Left lobe of liver (tissue), 2 donors: ENCODE measurements at regions not wholly inside any gene's neighbourhood (a gene's known extent, or its start where the extent isn't known, plus 50 kb on each side); places are given as distances from the start of the nearest gene placed in this dataset.
"Not testable (repeated sequence)": the region's sequence is repeated elsewhere in the genome, so short reads cannot be mapped to it uniquely, and the experiment has no call there.

Experiments
- ATAC-seq: fragments of 200-7000 bp; cut with Tn5 transposase; one replicate; pipeline ENCODE4 v1.9.1; 2020; ENCODE audit warnings: mild to moderate bottlenecking, moderate library complexity
- DNase-seq: peaks from one replicate; pipeline ENCODE4 v3.0.0-alpha.2; 2020; ENCODE audit warnings: low spot score
- donor health status: DM: no; HTN: no; CAD: no; lungs with moderate emphysema.
- donor health status: DM: no; HTN: yes; CAD: no.

GRCh38 chr13:105907319-105908019 lies 628.0 kb downstream of the EFNB2 start:
- ATAC-seq (no peak), DNase-seq (no peak)

GRCh38 chr13:105906746-105907145 lies 628.7 kb downstream of the EFNB2 start:
- no peak for ATAC-seq
- no peak for DNase-seq

- ATAC-seq (no peak), DNase-seq (no peak)
Measured at GRCh38 chr13:105904034-105904742, 631.3 kb downstream of the EFNB2 start.

GRCh38 chr13:105902396-105902795 lies 633.1 kb downstream of the EFNB2 start:
- ATAC-seq = no peak
- no peak for DNase-seq

DNA sequence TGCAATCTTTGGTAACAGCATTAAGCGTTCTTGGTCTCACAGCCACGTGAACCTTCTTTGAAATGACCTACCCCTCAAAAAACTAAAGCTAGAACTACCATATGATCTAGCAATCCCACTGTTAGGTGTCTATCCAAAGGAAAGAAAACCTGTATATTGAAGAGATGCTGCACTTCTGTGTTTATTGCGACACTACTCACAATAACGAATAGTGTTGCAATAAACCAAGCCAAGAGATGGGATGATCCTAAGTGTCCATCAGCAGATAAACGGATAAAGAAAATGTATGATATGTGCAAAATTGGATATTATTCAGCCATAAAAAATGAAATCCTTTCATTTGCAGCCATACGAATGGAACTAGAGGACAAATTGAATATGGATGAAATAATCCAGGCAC lies 637.9 kb downstream of the EFNB2 start:
- no peak for DNase-seq

DNA sequence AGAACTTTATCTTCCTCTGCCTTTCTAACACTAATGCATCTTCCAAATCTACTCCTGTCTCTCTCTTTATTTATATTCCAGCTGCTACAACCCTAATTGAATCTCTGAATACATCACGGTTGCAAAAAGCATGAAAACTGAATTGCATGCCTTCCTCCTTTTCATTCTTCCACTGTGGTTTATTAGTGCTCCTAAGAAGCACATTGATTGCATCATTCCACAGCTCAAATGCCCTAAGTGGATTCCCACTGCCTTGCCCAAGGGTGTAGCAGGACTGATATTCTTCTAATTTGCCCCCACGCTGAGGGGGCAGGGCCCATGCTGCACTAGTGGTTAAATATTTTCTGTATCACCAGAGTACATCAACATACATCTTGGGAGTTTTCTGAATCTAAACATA lies 640.8 kb downstream of the EFNB2 start:
- ATAC-seq = no peak

More for the DNA sequence above, 637.9 kb downstream of the EFNB2 start:
- ATAC-seq = no peak

GRCh38 chr13:105890509-105890908 lies 645.0 kb downstream of the EFNB2 start:
- DNase-seq (no peak), ATAC-seq (no peak)

More for the DNA sequence above, 640.8 kb downstream of the EFNB2 start:
- no peak for DNase-seq

DNA sequence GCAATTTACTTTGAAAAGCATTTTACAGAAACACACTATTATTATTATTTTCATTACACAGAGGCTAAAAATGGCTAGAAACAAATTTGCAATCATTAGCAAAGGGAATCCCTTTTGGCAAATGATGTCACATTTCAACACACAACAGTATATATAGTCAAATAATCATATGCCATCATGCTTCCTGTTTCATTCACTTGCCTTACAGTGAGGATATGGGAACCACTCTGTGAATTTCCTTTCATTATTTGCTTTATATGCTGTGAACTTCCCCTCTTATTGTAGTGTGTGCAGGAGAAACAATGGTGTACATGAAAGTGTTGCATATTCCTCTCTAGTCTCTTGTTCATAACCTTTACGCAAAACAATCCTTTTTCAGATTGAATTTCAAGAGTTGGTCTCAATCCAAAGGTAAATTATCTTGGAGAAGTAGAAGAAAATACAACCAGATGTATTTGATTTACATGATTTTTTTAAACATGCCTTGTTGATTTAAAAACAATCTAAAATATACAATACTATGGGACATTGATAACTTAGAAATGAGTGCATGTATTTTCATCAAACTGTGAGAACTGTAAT lies 657.3 kb downstream of the EFNB2 start:
- DNase-seq (no peak), ATAC-seq (no peak)

DNA sequence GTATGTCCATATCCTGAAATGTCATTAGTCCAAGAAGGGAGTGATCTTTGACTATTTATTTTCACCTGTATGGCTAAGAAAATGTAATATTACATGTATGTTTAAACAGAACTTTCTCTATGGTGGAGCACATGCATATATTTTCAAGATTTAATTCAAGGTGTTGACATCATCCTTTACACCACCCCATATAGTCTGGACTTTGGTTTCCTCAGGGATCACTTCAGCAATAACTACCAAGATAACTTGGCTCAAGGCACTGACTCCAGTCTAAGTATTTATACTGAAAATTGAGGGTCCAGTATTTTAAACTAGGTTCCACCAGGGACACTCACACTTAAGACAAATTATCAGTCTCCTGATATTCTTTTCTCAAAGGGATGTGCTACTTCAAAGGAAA lies 660.6 kb downstream of the EFNB2 start:
- DNase-seq = no peak
- no peak for ATAC-seq

DNA sequence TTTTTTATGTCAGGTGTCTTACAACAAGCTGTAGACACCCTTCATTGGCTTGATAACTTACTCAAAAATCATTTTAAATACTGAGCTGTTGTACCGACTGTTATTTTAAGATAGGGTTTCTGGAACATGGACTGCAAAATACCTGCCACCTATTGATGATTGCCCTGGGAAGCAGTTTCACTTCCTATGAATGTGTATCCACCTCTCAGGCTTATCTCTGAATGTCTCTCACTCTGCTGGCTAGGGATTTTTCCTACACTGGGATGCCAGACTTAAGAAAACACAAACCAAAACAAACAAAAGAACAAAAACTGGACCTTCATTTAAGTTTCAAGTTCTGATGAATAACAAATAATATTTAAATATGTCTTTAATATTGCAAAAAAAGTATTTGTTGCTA lies 663.7 kb downstream of the EFNB2 start:
- no peak for DNase-seq
- ATAC-seq = no peak

GRCh38 chr13:105871326-105871725 lies 664.1 kb downstream of the EFNB2 start:
- ATAC-seq = no peak
- DNase-seq = no peak

- DNase-seq (no peak), ATAC-seq (no peak)
Measured at GRCh38 chr13:105863300-105863920, 672.1 kb downstream of the EFNB2 start.

- no peak for DNase-seq
- ATAC-seq = no peak
Measured at GRCh38 chr13:105848494-105848893, 687.0 kb downstream of the EFNB2 start.

DNA sequence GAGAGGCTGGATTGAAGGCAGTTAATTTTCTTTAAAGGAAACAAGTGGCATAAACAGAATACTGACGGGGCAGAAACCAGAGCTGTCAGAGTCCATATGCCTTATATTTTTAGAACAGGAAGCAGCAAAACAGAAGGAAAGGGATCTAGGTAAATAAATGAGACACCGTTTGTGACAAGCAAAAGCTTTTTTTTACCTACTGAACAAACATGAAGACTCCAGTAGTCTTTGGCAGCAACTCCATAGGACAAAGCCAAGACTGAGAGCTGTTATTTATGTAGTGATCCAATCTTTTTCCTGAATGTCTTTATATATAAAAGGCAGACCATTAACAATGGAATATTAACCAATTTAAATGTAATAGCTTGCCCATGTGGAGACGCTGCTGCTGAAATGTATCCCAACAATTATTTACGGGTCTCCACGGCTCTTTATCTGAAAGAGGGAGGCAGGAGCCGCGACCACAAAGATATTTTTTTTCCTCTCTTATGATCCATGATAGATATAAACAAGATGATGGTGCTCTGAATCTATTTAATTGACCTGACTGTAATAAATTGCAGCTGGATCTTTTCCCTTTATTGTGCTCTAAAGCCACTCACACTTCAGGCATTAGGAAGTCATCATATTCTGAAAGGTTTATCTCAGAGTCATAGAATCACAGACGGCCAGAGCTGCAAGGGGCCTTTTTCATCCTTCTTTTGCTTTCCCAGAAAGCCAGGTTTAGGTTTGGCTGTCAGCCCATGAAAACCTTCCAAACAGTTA lies 687.8 kb downstream of the EFNB2 start:
- DNase-seq (no peak), ATAC-seq (no peak)

- no peak for DNase-seq
- ATAC-seq = no peak
Measured at GRCh38 chr13:105846923-105847322, 688.5 kb downstream of the EFNB2 start.

DNA sequence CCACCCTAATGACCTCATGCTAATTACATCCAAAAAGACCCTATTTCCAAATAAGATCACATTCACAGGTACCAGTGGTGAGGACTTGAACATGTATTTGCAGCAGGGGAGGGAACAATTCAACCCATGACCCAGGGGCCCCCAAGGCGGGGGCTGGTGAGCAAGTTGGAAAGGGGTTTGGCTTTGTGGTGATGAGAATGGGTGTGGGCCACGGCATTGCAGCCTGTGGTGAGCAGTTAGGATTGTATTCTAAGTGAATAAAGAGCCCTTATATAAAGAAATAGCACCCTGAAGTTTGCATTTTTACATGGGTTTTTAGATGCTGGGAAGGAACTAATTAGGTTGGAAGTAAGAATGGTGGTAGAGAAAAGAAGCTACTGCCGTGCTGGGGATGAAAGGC lies 694.2 kb downstream of the EFNB2 start:
- no peak for ATAC-seq
- no peak for DNase-seq

GRCh38 chr13:105838231-105838630 lies 697.2 kb downstream of the EFNB2 start:
- DNase-seq (no peak), ATAC-seq (no peak)

DNA sequence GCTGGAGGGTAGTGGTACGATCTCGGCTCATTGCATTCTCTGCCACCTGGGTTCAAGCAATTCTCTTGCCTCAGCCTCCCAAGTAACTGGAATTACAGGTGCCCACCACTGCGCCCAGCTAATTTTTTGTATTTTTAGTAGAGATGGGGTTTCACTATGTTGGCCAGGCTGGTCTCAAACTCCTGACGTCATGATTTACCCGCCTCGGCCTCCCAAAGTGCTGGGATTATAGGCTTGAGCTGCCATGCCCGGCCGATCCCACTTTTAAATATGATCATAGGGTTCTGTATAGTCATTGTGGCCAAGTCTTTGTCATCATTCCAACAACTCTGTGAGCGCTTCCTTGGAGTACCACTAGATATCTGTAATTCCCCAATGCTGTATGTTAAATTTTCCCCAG lies 698.2 kb downstream of the EFNB2 start:
- not testable (repeated sequence) for DNase-seq, ATAC-seq

DNA sequence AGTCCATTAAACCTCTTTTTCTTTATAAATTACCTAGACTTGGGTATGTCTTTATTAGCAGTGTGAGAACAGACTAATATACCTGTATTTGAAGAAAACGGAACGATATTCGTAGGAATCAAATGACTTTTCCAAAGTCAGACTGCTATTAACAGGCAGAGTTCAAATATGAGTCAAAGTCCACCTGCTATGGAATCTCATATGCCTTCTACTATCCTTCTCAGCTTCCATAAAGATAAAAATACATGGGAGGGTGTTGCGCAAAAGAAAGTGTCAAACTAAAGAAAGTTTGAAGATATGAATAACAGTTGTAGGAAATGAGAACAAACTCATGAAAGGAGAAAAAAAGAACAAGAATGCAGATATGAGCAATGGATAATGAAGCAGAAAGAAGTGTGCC lies 704.6 kb downstream of the EFNB2 start:
- DNase-seq (no peak), ATAC-seq (no peak)

- ATAC-seq (no peak), DNase-seq (no peak)
Measured at GRCh38 chr13:105827111-105827809, 708.2 kb downstream of the EFNB2 start.
